Suprapubic skin (tissue), 4 donors: ENCODE measurements at regions not wholly inside any gene's neighbourhood (a gene's known extent, or its start where the extent isn't known, plus 50 kb on each side); places are given as distances from the start of the nearest gene placed in this dataset.

Experiments used
- DNase-seq, 2 donors: peaks; one replicate each; pipeline ENCODE4 v3.0.0-alpha.2; 2019; ENCODE audit warnings: low spot score in 2 of 2
- H3K27ac ChIP-seq: fragments of 200-600 bp; sonication (generic); one replicate; pipeline ENCODE4 v1.5.1; 2019
- H3K27me3 ChIP-seq: fragments of 200-600 bp; sonication (generic); one replicate; pipeline ENCODE4 v1.5.1; 2019
- H3K36me3 ChIP-seq: fragments of 200-600 bp; sonication (generic); one replicate; pipeline ENCODE4 v1.5.1; 2019
- H3K4me1 ChIP-seq: fragments of 200-600 bp; sonication (generic); one replicate; pipeline ENCODE4 v1.5.1; 2019
- H3K4me3 ChIP-seq: fragments of 200-600 bp; sonication (generic); one replicate; pipeline ENCODE4 v1.5.1; 2019; ENCODE audit warnings: mild to moderate bottlenecking
- H3K9me3 ChIP-seq: fragments of 200-600 bp; sonication (generic); one replicate; pipeline ENCODE4 v1.5.1; 2019
- CTCF ChIP-seq, 2 donors: fragments of 200-600 bp in 1 of 2; fragments of 450-650 bp in 1 of 2; sonication (generic) in 1 of 2; IDR thresholded peaks; one replicate each; pipeline ENCODE4 v1.5.1; 2016 to 2019; ENCODE audit warnings: antibody characterized with exemption in 2 of 2, mild to moderate bottlenecking in 1 of 2, moderate library complexity in 1 of 2
- EP300 ChIP-seq: sonication (generic); formaldehyde crosslinking; IDR thresholded peaks from one replicate; pipeline ENCODE4 v1.6.1; 2017; ENCODE audit warnings: antibody characterized with exemption
- POLR2A ChIP-seq, 2 donors: fragments of 450-650 bp; IDR thresholded peaks; one replicate each; pipeline ENCODE4 v1.6.1; 2017; ENCODE audit warnings: antibody characterized with exemption in 2 of 2, mild to moderate bottlenecking in 2 of 2, moderate library complexity in 2 of 2
- POLR2AphosphoS5 ChIP-seq, 3 donors: sonication (generic); formaldehyde crosslinking; IDR thresholded peaks; one replicate each; pipeline ENCODE4 v1.6.1; 2017; ENCODE audit warnings: antibody characterized with exemption in 3 of 3
- WGBS: methylation state at CpG from one replicate; pipeline ENCODE4 v1.1.5; 2018; 5-methylcytosine and 5-hydroxymethylcytosine counted together

- no peaks in the 10 kb centered on the region for H3K27me3 ChIP-seq
- 90% methylated on average over 11 of the region's 11 CpGs for WGBS
- H3K9me3 ChIP-seq: no peaks in the 10 kb centered on the region
- TF ChIP-seq POLR2A (IDR thresholded peaks at IDR 0.05) (no peak), EP300 (no peak), CTCF (IDR thresholded peaks at IDR 0.05) (no peak), POLR2AphosphoS5 (IDR thresholded peaks at IDR 0.05) (no peak)
- DNase-seq: no peak
- H3K36me3 ChIP-seq: no peaks in the 10 kb centered on the region
- H3K4me3 ChIP-seq: no peak overlapping the region
- H3K4me1 ChIP-seq: no peaks in the 10 kb centered on the region
- H3K27ac ChIP-seq: no peak overlapping the region
These were observed 149.1 kb downstream of the KLF12 start for GRCh38 chr13:73984949-73985691.

GRCh38 chr13:73984201-73984600, 150.0 kb downstream of the KLF12 start:
- H3K4me1 ChIP-seq: no peaks in the 10 kb centered on the region
- no peaks in the 10 kb centered on the region for H3K9me3 ChIP-seq
- no peak overlapping the region for H3K4me3 ChIP-seq
- H3K27ac ChIP-seq: no peak overlapping the region
- no peaks in the 10 kb centered on the region for H3K27me3 ChIP-seq
- DNase-seq: no peak
- no peaks in the 10 kb centered on the region for H3K36me3 ChIP-seq
- TF ChIP-seq POLR2AphosphoS5 (IDR thresholded peaks at IDR 0.05) (no peak), CTCF (IDR thresholded peaks at IDR 0.05) (no peak), EP300 (no peak), POLR2A (IDR thresholded peaks at IDR 0.05) (no peak)
- WGBS: 90% methylated on average over 10 of the region's 11 CpGs

GRCh38 chr13:73983109-73983508, 151.1 kb downstream of the KLF12 start:
- DNase-seq: no peak
- Histone ChIP-seq H3K36me3 (no peaks in the 10 kb centered on the region), H3K9me3 (no peaks in the 10 kb centered on the region), H3K4me3 (no peak overlapping the region), H3K4me1 (no peaks in the 10 kb centered on the region), H3K27ac (no peak overlapping the region), H3K27me3 (no peaks in the 10 kb centered on the region)
- TF ChIP-seq POLR2A (IDR thresholded peaks at IDR 0.05): no peak
- TF ChIP-seq CTCF (IDR thresholded peaks at IDR 0.05): no peak
- no peak for TF ChIP-seq POLR2AphosphoS5 (IDR thresholded peaks at IDR 0.05)
- no peak for TF ChIP-seq EP300
- 81% methylated on average over 6 of the region's 6 CpGs for WGBS

GRCh38 chr13:73981595-73981994, 152.6 kb downstream of the KLF12 start:
- TF ChIP-seq POLR2AphosphoS5 (IDR thresholded peaks at IDR 0.05): no peak
- no peak for TF ChIP-seq POLR2A (IDR thresholded peaks at IDR 0.05)
- TF ChIP-seq EP300: no peak
- TF ChIP-seq CTCF (IDR thresholded peaks at IDR 0.05): no peak
- Histone ChIP-seq H3K27me3 (no peaks in the 10 kb centered on the region), H3K4me3 (no peak overlapping the region), H3K4me1 (no peaks in the 10 kb centered on the region), H3K27ac (no peak overlapping the region), H3K9me3 (no peaks in the 10 kb centered on the region), H3K36me3 (no peaks in the 10 kb centered on the region)
- WGBS: 64% methylated on average over 4 of the region's 4 CpGs
- no peak for DNase-seq

GRCh38 chr13:73975767-73976166, 158.4 kb downstream of the KLF12 start:
- H3K4me3 ChIP-seq: no peak overlapping the region
- TF ChIP-seq CTCF (IDR thresholded peaks at IDR 0.05) (no peak), POLR2A (IDR thresholded peaks at IDR 0.05) (no peak), POLR2AphosphoS5 (IDR thresholded peaks at IDR 0.05) (no peak)
- no peak overlapping the region for H3K27ac ChIP-seq
- WGBS: 100% methylated on average over 4 of the region's 4 CpGs
- no peaks in the 10 kb centered on the region for H3K4me1 ChIP-seq
- H3K27me3 ChIP-seq: no peaks in the 10 kb centered on the region
- no peak for DNase-seq
- no peaks in the 10 kb centered on the region for H3K36me3 ChIP-seq
- no peaks in the 10 kb centered on the region for H3K9me3 ChIP-seq
